ENCODE measurements at regions not wholly inside any gene's neighbourhood (a gene's known extent, or its start where the extent isn't known, plus 50 kb on each side); places are given as distances from the start of the nearest gene placed in this dataset.

DNA sequence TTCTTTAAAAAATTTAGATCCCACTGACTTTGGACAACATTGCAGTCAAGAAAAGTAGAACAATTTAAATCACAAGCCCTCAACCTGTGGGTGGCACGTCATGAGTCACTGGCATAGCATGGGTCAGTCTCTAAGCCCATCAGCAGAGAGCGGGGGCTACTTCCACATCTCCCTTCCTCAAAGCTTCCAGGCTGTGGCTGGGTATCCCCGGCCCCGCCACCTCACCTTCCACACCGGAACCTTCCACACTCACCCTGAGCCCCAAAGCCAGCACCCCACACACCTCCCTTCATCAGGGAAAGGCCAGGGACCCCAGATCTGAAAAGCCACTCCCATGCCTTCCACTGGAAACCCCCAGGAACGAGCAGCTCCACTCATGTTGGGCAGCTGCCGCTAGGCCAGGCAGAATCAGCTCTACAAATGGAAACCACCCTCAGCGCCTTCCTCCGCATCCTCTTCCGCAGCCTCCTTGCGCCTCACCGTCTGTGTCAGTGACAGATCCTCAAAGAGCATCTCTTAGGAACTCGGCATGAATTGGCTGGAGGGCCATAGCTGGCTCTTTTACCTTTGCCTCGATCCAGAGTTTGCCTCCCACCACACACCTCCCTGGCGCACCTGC, 156.5 kb downstream of the ERCC6L2 start:
- TF ChIP-seq CTCF (IDR thresholded peaks at IDR 0.05) (no peak), EP300 (IDR thresholded peaks at IDR 0.05) (no peak)

Measured in tibial nerve (tissue), 4 donors.